Mammary epithelial cell (primary cell): ENCODE measurements at regions not wholly inside any gene's neighbourhood (a gene's known extent, or its start where the extent isn't known, plus 50 kb on each side); places are given as distances from the start of the nearest gene placed in this dataset.

Experiments
- CTCF ChIP-seq, 2 donors: IDR thresholded peaks in 1 of 2; conservative IDR thresholded peaks in 1 of 2; 2 replicates each; pipeline ENCODE4 v1.5.1; 2011 to 2012; ENCODE audit warnings: inconsistent platforms in 2 of 2, low read length in 2 of 2, mild to moderate bottlenecking in 2 of 2, control low read depth in 1 of 2, low read depth in 1 of 2; ENCODE audit not compliant: insufficient read depth in 1 of 2; ENCODE audit errors: extremely low read depth in 1 of 2
- EZH2 ChIP-seq: IDR thresholded peaks from 2 replicates; pipeline ENCODE4 v1.6.1; 2012; ENCODE audit warnings: low read length, inconsistent platforms, borderline replicate concordance

- TF ChIP-seq CTCF (conservative IDR thresholded peaks at IDR 0.05 in 1 of 2, IDR thresholded peaks at IDR 0.05 in 1 of 2; ENCODE audit: extremely low read depth in 1 of 2, insufficient read depth in 1 of 2, low read depth in 1 of 2, low read length in 2 of 2): no peak
- no peak for TF ChIP-seq EZH2
These were observed 171.5 kb upstream of the HMCN1 start for GRCh38 chr1:185562461-185563359.
